ENCODE measurements at regions not wholly inside any gene's neighbourhood (a gene's known extent, or its start where the extent isn't known, plus 50 kb on each side); places are given as distances from the start of the nearest gene placed in this dataset.
"Not testable (repeated sequence)": the region's sequence is repeated elsewhere in the genome, so short reads cannot be mapped to it uniquely, and the experiment has no call there.

DNA sequence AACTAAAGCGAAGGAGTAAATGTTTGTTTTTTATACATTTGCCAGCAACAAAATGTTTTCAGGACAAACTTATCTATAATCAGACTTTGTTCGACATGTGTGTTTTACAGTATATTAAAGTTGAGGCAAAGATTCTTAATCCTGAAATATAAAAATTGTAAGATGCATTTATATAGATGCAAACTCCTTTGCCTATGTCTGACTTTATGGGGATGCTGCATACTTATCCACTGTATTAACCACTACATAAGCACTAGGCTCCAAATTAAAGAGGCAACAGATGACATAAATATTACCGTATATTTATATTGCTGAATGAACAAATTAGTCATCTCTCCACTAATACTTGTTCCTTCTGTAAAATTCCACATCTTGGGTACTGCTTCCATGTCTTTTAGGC lies 882.7 kb upstream of the ARRDC3 start:
- no peaks in the 10 kb centered on the region for H3K79me2 ChIP-seq (ENCODE audit: control insufficient read depth, insufficient read depth, low read length)
- no peaks in the 10 kb centered on the region for H3K36me3 ChIP-seq (replicated peaks in 1 of 2; ENCODE audit: control extremely low read depth in 1 of 2, control insufficient read depth in 1 of 2, extremely low read depth in 1 of 2, insufficient read depth in 2 of 2, low read length in 1 of 2)
- no CpG with 5 or more reads among the region's 3 CpGs for WGBS (ENCODE audit: insufficient coverage)
- Mint-ChIP-seq H3K4me1 (no peaks in the 10 kb centered on the region), H3K4me3 (no peak overlapping the region), H3K9me3 (ENCODE audit: insufficient read depth) (no peaks in the 10 kb centered on the region), H3K27ac (no peak overlapping the region), H3K27me3 (no peaks in the 10 kb centered on the region)
- H3K4me3 ChIP-seq (ENCODE audit: control extremely low read depth in 1 of 5, extremely low read depth in 1 of 5, insufficient read depth in 1 of 5, low read depth in 2 of 5, low read length in 4 of 5), result no peak overlapping the region
- TF ChIP-seq EZH2 (IDR thresholded peaks at IDR 0.05; ENCODE audit: borderline replicate concordance, insufficient read depth, low read depth, low read length, poor library complexity, severe bottlenecking), result no peak
- TF ChIP-seq, protein P1, sequence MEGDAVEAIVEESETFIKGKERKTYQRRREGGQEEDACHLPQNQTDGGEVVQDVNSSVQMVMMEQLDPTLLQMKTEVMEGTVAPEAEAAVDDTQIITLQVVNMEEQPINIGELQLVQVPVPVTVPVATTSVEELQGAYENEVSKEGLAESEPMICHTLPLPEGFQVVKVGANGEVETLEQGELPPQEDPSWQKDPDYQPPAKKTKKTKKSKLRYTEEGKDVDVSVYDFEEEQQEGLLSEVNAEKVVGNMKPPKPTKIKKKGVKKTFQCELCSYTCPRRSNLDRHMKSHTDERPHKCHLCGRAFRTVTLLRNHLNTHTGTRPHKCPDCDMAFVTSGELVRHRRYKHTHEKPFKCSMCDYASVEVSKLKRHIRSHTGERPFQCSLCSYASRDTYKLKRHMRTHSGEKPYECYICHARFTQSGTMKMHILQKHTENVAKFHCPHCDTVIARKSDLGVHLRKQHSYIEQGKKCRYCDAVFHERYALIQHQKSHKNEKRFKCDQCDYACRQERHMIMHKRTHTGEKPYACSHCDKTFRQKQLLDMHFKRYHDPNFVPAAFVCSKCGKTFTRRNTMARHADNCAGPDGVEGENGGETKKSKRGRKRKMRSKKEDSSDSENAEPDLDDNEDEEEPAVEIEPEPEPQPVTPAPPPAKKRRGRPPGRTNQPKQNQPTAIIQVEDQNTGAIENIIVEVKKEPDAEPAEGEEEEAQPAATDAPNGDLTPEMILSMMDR (IDR thresholded peaks at IDR 0.05), result no peak
- no peaks in the 10 kb centered on the region for H3K27me3 ChIP-seq (replicated peaks in 1 of 4; ENCODE audit: control extremely low read depth in 1 of 4, control insufficient read depth in 3 of 4, insufficient read depth in 4 of 4, low read length in 3 of 4)
- no peak overlapping the region for H3K27ac ChIP-seq (ENCODE audit: low read length in 2 of 2)
- no peaks in the 10 kb centered on the region for H4K20me1 ChIP-seq (ENCODE audit: control insufficient read depth, insufficient read depth, low read length, poor library complexity, severe bottlenecking)
- no peak for ATAC-seq (ENCODE audit: low read depth)
- intact Hi-C loops (cut with micrococcal nuclease), result no loop called here
- no peak overlapping the region for H3K9ac ChIP-seq (ENCODE audit: low read length)
- H3K9me3 ChIP-seq (ENCODE audit: control extremely low read depth in 1 of 3, control insufficient read depth in 2 of 3, insufficient read depth in 1 of 3, low read length in 2 of 3), result peaks cover 0 to 7% (median 0%) of the 10 kb centered on the region in 3 donors
- ChIA-PET CTCF (no interaction called here), POLR2A (no interaction called here)
- no peak overlapping the region for H3K4me2 ChIP-seq (replicated peaks; ENCODE audit: low read depth, low read length, poor library complexity, severe bottlenecking)
- H3K4me1 ChIP-seq (ENCODE audit: control insufficient read depth in 2 of 2, insufficient read depth in 2 of 2, low read length in 2 of 2), result no peaks in the 10 kb centered on the region
- no peak overlapping the region for H2AFZ ChIP-seq (ENCODE audit: insufficient read depth, low read depth, low read length, poor library complexity, severe bottlenecking)
- no peak for DNase-seq

DNA sequence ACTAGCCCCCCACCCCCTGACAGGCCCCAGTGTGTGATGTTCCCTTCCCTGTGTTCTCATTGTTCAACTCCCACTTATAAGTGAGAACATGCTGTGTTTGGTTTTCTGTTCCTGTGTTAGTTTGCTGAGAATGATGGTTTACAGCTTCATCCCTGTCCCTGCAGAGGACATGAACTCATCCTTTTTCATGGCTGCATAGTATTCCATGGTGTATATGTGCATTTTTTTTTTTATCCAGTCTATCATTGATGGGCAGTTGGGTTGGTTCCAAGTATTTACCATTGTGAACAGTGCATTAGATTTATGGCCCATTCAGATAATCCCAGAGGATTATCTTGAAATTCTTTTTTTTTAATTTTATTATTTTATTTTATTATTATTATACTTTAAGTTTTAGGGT lies 872.5 kb upstream of the ARRDC3 start:
- H3K4me2 ChIP-seq (replicated peaks; ENCODE audit: low read depth, low read length, poor library complexity, severe bottlenecking); H3K4me1 ChIP-seq (ENCODE audit: control insufficient read depth in 2 of 2, insufficient read depth in 2 of 2, low read length in 2 of 2); H2AFZ ChIP-seq (ENCODE audit: insufficient read depth, low read depth, low read length, poor library complexity, severe bottlenecking); intact Hi-C loops (cut with micrococcal nuclease); ATAC-seq (ENCODE audit: low read depth); H4K20me1 ChIP-seq (ENCODE audit: control insufficient read depth, insufficient read depth, low read length, poor library complexity, severe bottlenecking); H3K79me2 ChIP-seq (ENCODE audit: control insufficient read depth, insufficient read depth, low read length); H3K9me3 Mint-ChIP-seq (ENCODE audit: insufficient read depth); H3K4me3 ChIP-seq (ENCODE audit: control extremely low read depth in 1 of 5, extremely low read depth in 1 of 5, insufficient read depth in 1 of 5, low read depth in 2 of 5, low read length in 4 of 5); H3K4me1 Mint-ChIP-seq; H3K9me3 ChIP-seq (ENCODE audit: control extremely low read depth in 1 of 3, control insufficient read depth in 2 of 3, insufficient read depth in 1 of 3, low read length in 2 of 3); H3K27ac Mint-ChIP-seq; H3K27ac ChIP-seq (ENCODE audit: low read length in 2 of 2); H3K4me3 Mint-ChIP-seq; H3K9ac ChIP-seq (ENCODE audit: low read length); POLR2A ChIA-PET; H3K27me3 ChIP-seq (replicated peaks in 1 of 4; ENCODE audit: control extremely low read depth in 1 of 4, control insufficient read depth in 3 of 4, insufficient read depth in 4 of 4, low read length in 3 of 4); H3K27me3 Mint-ChIP-seq; H3K36me3 ChIP-seq (replicated peaks in 1 of 2; ENCODE audit: control extremely low read depth in 1 of 2, control insufficient read depth in 1 of 2, extremely low read depth in 1 of 2, insufficient read depth in 2 of 2, low read length in 1 of 2); CTCF ChIA-PET; DNase-seq: not testable (repeated sequence)

Data from B cell (primary cell).